ENCODE measurements at regions not wholly inside any gene's neighbourhood (a gene's known extent, or its start where the extent isn't known, plus 50 kb on each side); places are given as distances from the start of the nearest gene placed in this dataset.

DNA sequence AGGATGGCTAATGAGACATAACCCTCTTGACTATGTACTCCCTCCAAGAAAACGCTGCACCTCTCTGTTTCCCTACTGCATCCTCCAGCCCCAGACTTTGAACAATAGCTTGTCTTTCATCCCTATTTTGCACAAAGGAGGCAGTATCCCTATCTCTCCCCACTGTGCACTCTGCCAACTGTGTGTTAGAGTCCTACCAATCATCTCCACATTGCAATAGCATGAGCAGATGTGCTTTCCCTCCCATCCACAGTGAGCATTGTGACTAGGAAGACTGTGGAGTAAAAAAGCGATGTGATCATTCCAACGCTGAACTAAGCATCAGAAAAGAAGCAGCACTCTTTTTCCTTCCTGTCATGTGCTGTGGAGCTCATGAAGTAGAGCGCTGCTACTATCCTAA, 206.3 kb upstream of the GULP1 start:
- Histone ChIP-seq H3K4me3 (ENCODE audit: low read depth in 1 of 3, low read length in 3 of 3) (no peak overlapping the region), H3K9me3 (ENCODE audit: control insufficient read depth in 4 of 4, low read length in 3 of 4) (peaks cover 0 to 11% (median 4%) of the 10 kb centered on the region in 4 donors), H3K4me1 (ENCODE audit: control insufficient read depth in 4 of 4, insufficient read depth in 4 of 4, low read length in 3 of 4) (no peaks in the 10 kb centered on the region), H3K27me3 (ENCODE audit: control insufficient read depth in 4 of 4, insufficient read depth in 4 of 4, low read length in 3 of 4) (no peaks in the 10 kb centered on the region), H3K36me3 (ENCODE audit: control insufficient read depth in 4 of 4, insufficient read depth in 3 of 4, low read depth in 1 of 4, low read length in 3 of 4) (no peaks in the 10 kb centered on the region), H3K27ac (ENCODE audit: low read depth in 1 of 2, low read length in 2 of 2) (no peak overlapping the region), H3K9ac (ENCODE audit: low read depth in 1 of 2, low read length in 2 of 2) (no peak overlapping the region)
- 68% methylated on average over 4 of the region's 4 CpGs for WGBS
- TF ChIP-seq, protein P1, sequence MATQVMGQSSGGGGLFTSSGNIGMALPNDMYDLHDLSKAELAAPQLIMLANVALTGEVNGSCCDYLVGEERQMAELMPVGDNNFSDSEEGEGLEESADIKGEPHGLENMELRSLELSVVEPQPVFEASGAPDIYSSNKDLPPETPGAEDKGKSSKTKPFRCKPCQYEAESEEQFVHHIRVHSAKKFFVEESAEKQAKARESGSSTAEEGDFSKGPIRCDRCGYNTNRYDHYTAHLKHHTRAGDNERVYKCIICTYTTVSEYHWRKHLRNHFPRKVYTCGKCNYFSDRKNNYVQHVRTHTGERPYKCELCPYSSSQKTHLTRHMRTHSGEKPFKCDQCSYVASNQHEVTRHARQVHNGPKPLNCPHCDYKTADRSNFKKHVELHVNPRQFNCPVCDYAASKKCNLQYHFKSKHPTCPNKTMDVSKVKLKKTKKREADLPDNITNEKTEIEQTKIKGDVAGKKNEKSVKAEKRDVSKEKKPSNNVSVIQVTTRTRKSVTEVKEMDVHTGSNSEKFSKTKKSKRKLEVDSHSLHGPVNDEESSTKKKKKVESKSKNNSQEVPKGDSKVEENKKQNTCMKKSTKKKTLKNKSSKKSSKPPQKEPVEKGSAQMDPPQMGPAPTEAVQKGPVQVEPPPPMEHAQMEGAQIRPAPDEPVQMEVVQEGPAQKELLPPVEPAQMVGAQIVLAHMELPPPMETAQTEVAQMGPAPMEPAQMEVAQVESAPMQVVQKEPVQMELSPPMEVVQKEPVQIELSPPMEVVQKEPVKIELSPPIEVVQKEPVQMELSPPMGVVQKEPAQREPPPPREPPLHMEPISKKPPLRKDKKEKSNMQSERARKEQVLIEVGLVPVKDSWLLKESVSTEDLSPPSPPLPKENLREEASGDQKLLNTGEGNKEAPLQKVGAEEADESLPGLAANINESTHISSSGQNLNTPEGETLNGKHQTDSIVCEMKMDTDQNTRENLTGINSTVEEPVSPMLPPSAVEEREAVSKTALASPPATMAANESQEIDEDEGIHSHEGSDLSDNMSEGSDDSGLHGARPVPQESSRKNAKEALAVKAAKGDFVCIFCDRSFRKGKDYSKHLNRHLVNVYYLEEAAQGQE (IDR thresholded peaks at IDR 0.05), result no peak
- no peak for TF ChIP-seq JUND (IDR thresholded peaks at IDR 0.05)
- no peak for DNase-seq (ENCODE audit: low spot score)

DNA sequence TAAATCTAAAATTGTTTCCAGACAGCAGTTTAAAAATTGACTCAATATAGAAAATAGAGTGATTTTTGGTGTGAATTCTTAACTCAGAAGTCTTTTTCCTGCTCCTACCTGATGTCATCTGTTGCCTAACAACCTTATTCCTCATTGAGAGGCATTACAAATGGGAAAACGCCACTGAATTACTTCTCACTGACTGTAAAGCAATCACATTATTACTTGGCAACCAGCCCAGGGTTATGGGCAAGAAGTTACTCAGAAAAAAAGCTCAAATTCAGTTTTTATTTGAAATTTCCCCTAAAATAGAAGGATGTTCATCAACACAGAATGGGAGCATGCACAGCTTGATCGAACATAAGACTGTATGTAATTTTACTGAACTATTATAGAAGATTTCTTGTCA, 201.8 kb upstream of the GULP1 start:
- 69% methylated on average over 2 of the region's 2 CpGs for WGBS
- no peaks in the 10 kb centered on the region for H3K4me1 ChIP-seq (ENCODE audit: control insufficient read depth in 4 of 4, insufficient read depth in 4 of 4, low read length in 3 of 4)
- DNase-seq (ENCODE audit: low spot score), result no peak
- no peaks in the 10 kb centered on the region for H3K27me3 ChIP-seq (ENCODE audit: control insufficient read depth in 4 of 4, insufficient read depth in 4 of 4, low read length in 3 of 4)
- H3K27ac ChIP-seq (ENCODE audit: low read depth in 1 of 2, low read length in 2 of 2), result no peak overlapping the region
- no peaks in the 10 kb centered on the region for H3K36me3 ChIP-seq (ENCODE audit: control insufficient read depth in 4 of 4, insufficient read depth in 3 of 4, low read depth in 1 of 4, low read length in 3 of 4)
- H3K9me3 ChIP-seq (ENCODE audit: control insufficient read depth in 4 of 4, low read length in 3 of 4), result peaks cover 0 to 11% (median 4%) of the 10 kb centered on the region in 4 donors
- no peak overlapping the region for H3K9ac ChIP-seq (ENCODE audit: low read depth in 1 of 2, low read length in 2 of 2)
- TF ChIP-seq TAF1 (conservative IDR thresholded peaks at IDR 0.05) (no peak), EGR1 (IDR thresholded peaks at IDR 0.05; ENCODE audit: low read depth in 2 of 2) (no peak), SP1 (IDR thresholded peaks at IDR 0.05) (no peak), YY1 (IDR thresholded peaks at IDR 0.05) (no peak), FOXA2 (IDR thresholded peaks at IDR 0.05) (no peak), GABPA (IDR thresholded peaks at IDR 0.05 in 1 of 2, conservative IDR thresholded peaks at IDR 0.05 in 1 of 2) (no peak), NR2F2 (IDR thresholded peaks at IDR 0.05) (no peak), RAD21 (IDR thresholded peaks at IDR 0.05) (no peak), HNF4G (IDR thresholded peaks at IDR 0.05) (no peak), JUND (IDR thresholded peaks at IDR 0.05) (no peak), HNF4A (conservative IDR thresholded peaks at IDR 0.05) (no peak), FOXA1 (IDR thresholded peaks at IDR 0.05) (no peak), RXRA (IDR thresholded peaks at IDR 0.05) (no peak)
- TF ChIP-seq, protein P2, sequence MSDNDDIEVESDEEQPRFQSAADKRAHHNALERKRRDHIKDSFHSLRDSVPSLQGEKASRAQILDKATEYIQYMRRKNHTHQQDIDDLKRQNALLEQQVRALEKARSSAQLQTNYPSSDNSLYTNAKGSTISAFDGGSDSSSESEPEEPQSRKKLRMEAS (IDR thresholded peaks at IDR 0.05), result no peak
- TF ChIP-seq, protein P1 (IDR thresholded peaks at IDR 0.05), result no peak
- TF ChIP-seq, protein P3, sequence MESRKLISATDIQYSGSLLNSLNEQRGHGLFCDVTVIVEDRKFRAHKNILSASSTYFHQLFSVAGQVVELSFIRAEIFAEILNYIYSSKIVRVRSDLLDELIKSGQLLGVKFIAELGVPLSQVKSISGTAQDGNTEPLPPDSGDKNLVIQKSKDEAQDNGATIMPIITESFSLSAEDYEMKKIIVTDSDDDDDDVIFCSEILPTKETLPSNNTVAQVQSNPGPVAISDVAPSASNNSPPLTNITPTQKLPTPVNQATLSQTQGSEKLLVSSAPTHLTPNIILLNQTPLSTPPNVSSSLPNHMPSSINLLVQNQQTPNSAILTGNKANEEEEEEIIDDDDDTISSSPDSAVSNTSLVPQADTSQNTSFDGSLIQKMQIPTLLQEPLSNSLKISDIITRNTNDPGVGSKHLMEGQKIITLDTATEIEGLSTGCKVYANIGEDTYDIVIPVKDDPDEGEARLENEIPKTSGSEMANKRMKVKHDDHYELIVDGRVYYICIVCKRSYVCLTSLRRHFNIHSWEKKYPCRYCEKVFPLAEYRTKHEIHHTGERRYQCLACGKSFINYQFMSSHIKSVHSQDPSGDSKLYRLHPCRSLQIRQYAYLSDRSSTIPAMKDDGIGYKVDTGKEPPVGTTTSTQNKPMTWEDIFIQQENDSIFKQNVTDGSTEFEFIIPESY (IDR thresholded peaks at IDR 0.05), result no peak
- TF ChIP-seq, protein P4, sequence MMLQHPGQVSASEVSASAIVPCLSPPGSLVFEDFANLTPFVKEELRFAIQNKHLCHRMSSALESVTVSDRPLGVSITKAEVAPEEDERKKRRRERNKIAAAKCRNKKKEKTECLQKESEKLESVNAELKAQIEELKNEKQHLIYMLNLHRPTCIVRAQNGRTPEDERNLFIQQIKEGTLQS (IDR thresholded peaks at IDR 0.05), result no peak
- TF ChIP-seq, protein P5, sequence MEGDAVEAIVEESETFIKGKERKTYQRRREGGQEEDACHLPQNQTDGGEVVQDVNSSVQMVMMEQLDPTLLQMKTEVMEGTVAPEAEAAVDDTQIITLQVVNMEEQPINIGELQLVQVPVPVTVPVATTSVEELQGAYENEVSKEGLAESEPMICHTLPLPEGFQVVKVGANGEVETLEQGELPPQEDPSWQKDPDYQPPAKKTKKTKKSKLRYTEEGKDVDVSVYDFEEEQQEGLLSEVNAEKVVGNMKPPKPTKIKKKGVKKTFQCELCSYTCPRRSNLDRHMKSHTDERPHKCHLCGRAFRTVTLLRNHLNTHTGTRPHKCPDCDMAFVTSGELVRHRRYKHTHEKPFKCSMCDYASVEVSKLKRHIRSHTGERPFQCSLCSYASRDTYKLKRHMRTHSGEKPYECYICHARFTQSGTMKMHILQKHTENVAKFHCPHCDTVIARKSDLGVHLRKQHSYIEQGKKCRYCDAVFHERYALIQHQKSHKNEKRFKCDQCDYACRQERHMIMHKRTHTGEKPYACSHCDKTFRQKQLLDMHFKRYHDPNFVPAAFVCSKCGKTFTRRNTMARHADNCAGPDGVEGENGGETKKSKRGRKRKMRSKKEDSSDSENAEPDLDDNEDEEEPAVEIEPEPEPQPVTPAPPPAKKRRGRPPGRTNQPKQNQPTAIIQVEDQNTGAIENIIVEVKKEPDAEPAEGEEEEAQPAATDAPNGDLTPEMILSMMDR (IDR thresholded peaks at IDR 0.05; ENCODE audit: low read depth, low read length, missing input control), result no peak
- H3K4me3 ChIP-seq (ENCODE audit: low read depth in 1 of 3, low read length in 3 of 3), result no peak overlapping the region

Measured in liver (tissue), 8 donors.